ENCODE measurements at regions not wholly inside any gene's neighbourhood (a gene's known extent, or its start where the extent isn't known, plus 50 kb on each side); places are given as distances from the start of the nearest gene placed in this dataset.
"Not testable (repeated sequence)": the region's sequence is repeated elsewhere in the genome, so short reads cannot be mapped to it uniquely, and the experiment has no call there.

DNA sequence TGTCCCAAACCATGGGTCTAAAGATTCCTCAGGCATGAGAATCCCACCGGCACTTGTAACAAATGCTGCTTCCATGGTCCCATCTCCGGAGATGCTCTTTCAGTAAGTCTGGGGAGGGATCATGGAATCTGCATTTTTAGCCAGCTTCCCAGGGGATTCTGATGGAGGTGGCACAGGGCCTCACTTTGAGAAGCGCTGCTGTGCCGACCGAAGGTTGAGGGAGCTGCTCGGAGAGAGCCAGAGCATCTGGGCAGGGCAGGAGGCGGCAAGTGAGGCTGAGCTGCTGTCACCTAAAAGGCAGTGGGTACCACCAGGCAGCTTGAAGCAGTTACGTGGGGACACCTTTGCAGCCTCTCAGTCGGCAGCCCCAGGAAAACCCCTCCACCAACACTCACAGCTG lies 100.2 kb upstream of the CDYL start:
- DNase-seq, result no peak

GRCh38 chr6:4675121-4675520 lies 101.1 kb upstream of the CDYL start:
- DNase-seq, result peak in 1 of 3 experiments; percentile 12

DNA sequence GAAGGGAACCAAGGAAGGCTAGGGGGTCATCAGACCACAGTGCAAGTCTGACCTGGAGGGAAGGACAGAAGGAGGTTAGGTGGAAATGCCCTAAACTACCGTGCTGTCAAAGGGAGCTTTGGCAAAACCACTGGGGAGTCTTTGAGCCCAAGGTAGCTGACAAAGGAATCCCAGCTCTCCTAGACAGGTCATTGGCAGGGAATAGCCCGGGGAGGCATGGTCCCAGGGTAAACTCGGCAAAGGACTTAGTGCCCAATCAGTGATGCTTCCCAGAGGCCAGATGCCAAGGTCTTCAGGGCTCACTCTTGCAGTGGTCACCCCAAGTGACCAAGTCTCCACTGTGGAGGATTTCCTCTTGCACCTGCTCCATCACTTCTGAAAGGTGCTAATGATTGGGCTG lies 102.3 kb upstream of the CDYL start:
- DNase-seq, result no peak

GRCh38 chr6:4672772-4673171 lies 103.4 kb upstream of the CDYL start:
- DNase-seq, result no peak

DNA sequence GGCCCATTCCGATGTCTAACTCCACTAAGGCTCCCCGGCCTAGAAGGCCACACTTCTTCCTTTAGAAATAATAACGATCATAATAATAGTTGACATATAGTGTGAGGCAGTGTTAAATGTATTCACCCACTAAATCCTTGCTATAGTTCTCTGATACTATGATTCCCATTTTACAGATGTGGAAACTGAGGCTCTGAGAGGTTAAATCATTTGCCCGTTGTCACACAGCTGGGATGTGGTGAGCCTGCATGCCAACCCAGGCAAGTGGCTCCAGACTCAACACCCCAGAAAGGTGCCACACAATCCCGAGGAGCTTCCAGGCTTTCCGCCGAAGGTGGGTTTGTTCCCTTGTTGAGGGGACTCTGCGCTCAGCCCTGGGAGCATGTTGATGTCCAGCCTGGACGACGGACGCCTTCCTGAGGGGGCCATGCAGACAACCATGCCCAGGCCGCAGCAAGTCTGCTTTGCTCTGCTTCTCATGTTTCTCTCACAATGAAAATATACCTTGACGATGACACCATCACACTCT lies 104.6 kb upstream of the CDYL start:
- no peak for DNase-seq

- DNase-seq, result no peak
These were observed 105.3 kb upstream of the CDYL start for GRCh38 chr6:4670824-4671409.

GRCh38 chr6:4670290-4670689 lies 105.9 kb upstream of the CDYL start:
- no peak for DNase-seq

DNA sequence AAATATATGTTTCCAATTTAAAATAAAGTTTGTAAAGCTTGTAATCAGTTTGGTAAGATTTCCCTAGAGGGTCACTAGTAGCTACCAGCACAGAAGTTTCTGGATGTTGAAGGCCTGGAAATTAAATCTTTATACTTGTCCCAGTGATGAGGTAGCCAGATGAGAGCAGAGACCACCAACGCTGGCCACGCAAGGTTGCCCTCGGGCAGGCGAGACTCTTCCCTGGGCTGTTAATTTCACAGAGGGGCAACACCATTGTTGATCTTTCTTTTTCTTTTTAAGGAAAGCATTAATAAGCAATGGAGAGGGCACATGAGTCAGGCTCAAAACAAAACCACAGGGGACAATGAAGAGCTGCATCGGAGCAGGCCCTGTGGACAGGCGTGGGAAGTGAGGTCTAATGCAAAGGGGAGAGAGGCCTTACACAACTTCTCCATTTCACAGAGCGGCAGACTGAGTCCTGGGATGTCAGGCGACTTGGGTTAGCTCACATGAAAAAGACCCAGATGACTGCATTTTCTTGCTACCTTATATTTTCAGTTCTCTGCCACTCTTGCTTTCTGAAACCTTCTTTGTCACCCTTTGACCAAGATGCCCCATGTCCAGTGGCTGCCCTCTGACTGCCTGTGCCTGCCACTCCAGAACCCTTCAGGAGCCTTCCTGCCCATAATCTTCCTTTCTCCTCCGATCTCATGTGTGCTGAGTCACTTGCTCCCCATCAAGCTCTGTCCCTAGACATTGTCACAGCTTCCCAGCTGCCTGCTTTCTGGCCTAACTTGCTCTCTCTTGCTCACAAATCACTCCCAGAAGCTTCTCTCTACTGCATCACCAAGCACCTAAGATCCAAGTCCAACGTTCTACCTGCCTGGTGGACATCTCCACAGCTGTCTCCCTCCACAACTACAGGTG lies 107.7 kb upstream of the CDYL start:
- no peak for DNase-seq

DNA sequence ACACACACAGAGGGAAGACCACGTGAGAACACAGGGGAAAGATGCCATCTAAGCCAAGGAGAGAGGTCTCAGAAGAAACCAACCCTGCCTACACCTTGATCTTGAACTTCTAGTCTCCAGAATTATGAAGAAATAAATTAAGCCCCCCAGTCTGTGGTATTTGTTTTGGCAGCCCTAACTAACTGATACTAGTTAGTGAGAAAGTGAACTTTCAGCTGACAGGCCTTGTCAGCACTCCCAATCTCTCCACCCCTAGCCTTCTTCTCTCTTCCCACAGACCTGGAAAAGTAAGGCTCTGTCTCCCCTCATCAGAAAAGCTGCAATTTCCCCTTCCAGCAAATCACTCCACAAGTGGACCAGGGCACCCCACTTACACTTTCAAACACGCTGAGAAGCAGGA lies 108.6 kb upstream of the CDYL start:
- no peak for DNase-seq

DNA sequence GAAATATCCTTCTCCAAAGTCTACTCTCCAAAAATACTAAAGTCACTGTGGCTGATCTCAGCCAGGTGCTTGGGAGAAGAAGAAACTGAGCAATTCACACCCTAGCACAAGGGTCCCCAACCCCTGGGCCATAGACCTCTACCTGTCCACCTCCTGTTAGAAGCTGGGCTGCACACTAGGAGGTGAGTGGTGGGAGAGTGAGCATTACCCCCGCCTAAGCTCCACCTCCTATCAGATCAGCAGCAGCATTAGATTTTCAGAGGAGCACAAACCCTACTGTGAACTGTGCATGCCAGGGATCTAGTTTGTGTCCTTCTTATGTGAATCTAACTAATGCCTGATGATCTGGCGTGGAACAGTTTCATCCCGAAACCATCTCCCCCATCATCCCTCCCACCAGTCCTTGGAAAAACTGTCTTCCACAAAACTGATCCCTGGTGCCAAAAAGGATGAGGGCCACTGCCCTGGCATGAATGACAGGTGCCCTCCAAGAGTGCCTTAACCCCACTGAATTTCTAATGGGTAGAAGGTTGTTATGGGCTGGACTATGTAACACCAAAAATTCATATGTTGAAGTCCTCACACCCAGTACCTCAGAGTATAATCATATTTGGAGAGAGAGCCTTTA lies 109.2 kb upstream of the CDYL start:
- no peak for DNase-seq

GRCh38 chr6:4665489-4666417 lies 110.5 kb upstream of the CDYL start:
- DNase-seq, result no peak

DNA sequence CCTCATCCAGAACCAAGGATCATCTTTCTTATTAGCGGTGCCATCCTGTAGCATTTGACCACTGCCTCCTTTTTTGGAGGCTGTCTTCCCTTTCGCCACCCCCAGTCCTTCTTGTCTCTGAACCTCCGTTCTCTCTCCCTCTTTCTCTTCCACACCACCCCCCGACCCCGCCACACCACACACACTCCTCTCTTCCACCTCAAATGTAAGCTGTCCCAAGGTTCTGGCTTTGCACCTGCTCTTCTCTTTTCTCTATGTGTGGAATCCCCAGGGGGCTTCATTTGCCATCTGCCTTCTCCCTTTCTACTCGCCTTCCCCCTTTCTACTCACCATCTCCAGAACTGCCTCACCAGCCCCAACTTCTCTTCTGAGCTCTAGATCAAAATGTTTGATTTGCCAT lies 111.3 kb upstream of the CDYL start:
- no peak for DNase-seq

GRCh38 chr6:4664117-4664626 lies 112.0 kb upstream of the CDYL start:
- DNase-seq, result no peak

DNA sequence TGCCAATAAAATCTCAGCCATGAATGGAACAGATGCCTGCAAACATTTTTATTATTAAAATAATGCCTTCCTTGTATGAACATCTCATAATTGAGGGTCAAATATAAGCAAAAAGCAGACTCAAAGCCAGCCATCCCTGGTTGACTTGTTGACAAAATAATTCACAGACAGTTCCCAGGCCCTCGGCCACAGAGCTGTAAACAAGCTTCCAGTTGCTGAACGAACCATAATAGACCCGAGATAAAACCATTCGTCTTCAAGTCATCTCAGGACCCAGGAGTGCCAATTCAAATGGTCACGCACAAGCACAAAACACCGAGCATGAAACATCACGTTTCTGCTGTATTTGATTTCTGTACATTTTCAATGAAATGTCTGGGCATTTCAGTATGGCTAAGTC lies 113.3 kb upstream of the CDYL start:
- DNase-seq, result no peak

- no peak for DNase-seq
These were observed 114.8 kb upstream of the CDYL start for GRCh38 chr6:4661391-4661790.

- DNase-seq, result no peak
These were observed 115.6 kb upstream of the CDYL start for GRCh38 chr6:4660377-4661321.

GRCh38 chr6:4659719-4660118 lies 116.5 kb upstream of the CDYL start:
- DNase-seq, result not testable (repeated sequence)

- DNase-seq, result no peak
These were observed 117.7 kb upstream of the CDYL start for GRCh38 chr6:4658486-4658885.

DNA sequence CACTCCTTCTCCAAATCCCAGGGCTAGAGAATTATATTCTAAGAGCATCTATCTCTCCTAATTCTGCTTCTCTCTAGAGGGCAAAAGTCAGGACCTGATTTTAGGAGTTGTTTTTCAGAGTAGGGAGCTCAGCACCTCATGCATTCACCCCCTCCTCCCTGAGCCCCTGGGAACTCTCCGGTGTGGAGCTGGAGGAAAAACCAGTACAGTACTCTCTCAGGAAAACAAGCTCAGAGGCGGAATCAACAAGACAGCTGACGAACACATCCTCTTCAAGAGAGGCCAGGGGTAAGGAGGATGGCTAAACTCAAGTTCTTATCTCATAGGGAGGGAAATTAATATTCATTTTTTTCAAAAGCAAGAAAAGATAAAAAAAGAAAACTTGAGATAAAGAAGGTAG lies 120.1 kb upstream of the CDYL start:
- DNase-seq, result no peak

DNA sequence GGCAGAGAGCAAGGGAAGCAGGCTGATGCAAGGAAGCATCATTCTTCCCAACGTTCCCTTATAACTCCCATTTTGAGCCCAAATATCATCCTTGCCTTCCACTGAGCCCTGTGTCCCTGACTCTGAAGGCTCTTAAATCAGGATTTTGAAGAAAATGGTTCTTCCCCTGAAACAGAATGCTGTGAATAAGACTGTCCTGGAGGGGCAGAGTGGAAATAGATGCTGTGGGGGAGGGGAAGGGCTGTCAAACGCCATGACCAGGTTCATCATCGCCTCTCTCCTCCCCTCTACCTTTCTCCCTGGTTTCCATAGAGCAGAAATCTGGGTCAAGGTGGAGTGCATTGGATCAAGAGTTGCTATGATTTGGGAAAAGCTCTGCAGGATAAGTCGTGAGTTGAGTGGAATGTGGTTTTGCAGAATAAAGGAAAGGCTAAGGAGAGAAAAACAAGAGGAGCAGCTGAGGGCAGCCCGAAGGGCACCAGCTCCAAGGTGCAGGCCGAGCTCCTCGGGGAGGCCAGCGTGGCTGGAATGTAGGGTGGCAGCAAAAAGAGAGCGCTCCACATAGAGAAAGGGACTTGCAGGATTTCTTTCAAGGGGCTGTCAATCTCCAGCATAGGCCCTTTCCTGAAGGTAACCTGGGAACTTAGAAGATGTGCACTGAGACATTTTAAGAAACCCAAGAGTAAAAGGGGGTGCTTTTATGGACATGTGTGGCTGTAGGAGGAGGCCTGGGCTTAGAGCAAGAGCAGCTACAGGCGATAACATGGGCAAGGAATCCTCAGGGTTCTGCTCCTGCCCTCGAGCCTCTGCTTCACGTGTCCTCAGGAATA lies 120.8 kb upstream of the CDYL start:
- no peak for DNase-seq
